ENCODE measurements at regions not wholly inside any gene's neighbourhood (a gene's known extent, or its start where the extent isn't known, plus 50 kb on each side); places are given as distances from the start of the nearest gene placed in this dataset.

DNA sequence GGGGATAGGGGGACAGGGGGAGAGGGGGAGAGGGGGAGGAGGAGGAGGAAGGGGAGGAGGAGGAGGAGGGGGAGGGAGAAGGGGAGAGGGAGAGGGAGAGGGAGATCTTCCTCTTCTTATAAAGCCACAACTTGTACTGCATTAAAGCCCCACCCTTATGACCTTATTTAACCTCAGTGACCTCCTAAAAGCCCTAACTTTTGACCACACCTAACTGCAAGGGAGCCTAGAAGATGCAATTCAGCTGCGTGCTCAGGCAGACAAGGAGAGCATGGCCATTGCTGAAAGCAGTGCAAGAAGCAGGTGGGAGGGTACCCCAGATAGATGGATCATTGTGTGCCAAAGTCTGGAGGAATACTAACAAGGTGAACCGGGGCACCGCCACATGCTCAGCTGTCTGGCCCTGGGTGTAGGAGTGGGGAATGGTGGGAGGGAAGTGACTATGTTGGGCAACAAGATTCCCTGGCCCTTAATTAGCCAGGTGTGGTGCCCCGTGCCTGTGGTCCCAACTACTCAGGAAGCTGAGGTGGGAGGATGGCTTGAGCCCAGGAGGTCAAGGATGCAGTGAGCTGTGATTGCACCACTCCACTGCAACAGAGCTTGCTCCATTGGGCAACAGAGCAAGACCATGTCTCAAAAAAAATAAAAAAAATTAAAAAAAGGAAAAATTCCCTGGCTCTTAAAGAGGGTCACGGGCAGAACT, 125.4 kb upstream of the BOD1 start:
- no peak for DNase-seq (ENCODE audit: low read depth, low spot score)

GRCh38 chr5:173742432-173742816, 126.0 kb upstream of the BOD1 start:
- DNase-seq (ENCODE audit: low read depth, low spot score): no peak

DNA sequence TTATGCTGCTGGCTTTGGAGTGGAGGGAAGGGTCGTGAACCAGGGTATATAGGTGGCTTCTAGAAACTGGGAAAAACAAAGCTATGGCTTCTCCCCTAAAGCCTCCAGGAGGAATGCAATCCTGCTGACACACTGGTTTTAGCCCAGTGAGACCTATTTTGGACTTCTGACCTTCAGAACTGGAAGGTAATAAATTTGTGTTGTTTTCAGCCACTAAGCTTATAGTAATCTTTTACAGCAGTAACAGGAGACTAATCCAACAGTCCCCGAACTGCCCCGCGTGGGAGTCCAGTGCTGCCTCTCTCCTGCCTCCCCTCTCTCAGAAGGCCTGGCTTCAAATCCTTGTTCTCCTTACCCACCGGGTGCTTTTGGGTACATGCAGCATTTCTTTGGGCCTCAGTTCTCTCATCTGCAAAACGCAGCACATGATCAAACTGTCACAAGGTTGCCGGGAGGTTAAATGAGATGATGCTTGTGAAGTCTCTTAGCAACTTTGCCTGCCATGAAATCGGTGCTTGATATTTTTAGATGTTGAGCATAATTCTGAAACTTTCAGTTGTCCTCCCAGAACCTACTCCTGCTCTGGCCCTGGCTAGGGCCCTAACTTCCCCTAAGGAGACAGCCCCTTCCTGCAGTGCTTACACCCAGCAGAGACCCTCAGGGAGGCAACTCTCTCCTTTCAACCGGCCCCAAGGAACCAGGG, 127.3 kb upstream of the BOD1 start:
- no peak for DNase-seq (ENCODE audit: low read depth, low spot score)

DNA sequence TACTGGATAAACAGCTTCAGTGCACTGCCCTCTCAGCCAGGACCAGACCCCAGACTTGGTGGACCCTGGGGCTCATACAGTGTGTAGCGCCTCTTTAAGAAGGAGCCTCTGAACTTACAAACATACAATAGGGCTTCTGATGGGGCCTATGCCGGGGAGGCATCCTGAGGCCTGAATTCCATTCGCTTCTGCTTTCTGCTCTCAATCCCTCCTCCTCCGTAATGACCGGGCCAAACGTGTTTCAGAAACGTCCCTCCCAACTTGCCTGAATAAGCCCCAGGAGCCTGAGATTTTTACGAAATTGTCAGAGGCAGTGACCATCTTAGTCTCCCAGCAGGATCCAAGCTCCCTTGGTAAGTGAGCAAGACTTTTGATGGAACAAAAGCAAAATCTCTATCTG, 128.1 kb upstream of the BOD1 start:
- no peak for DNase-seq (ENCODE audit: low read depth, low spot score)

GRCh38 chr5:173745123-173745522, 128.7 kb upstream of the BOD1 start:
- DNase-seq (ENCODE audit: low read depth, low spot score): no peak

DNA sequence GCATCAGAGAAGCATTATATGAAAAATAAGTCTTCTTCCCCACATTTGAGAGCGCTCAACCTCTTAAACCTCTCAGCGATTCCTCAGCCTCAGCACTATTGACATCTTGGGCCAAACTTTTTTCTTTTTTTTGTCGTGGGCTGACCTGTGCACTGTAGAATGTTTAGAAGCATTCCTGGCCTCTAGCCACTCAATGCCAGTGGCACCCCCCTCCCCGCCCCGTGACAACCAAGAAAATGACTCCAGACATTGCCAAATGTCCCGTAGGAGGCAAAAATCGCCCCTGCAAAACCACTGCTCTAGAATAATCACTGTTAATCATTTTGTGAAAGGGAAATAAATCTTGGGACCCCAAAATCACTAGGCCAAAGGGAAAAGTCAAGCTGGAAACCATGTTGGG, 129.1 kb upstream of the BOD1 start:
- no peak for DNase-seq (ENCODE audit: low read depth, low spot score)

- DNase-seq (ENCODE audit: low read depth, low spot score): no peak
These were observed 129.7 kb upstream of the BOD1 start for GRCh38 chr5:173746047-173746646.

DNA sequence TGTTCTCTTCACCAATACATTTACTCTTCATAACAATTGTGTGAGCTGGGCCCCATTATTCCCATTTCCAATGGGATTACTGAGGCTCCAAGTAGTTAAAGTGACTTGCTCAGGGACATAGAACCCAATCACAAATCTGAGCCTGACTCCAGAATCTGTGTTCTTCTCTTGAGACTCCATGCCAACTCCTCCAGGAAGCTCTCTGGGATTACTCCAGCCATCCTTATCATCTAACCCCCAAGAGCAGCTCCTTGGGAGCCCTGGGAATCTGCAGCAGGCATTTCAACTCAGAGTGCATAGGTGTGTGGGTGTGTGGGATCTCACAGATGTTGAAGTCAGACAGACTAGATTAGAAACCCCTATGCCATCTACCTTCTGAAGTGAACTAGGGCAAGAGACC, 131.4 kb upstream of the BOD1 start:
- no peak for DNase-seq (ENCODE audit: low read depth, low spot score)

GRCh38 chr5:173750538-173751265, 134.3 kb upstream of the BOD1 start:
- DNase-seq (ENCODE audit: low read depth, low spot score): no peak

DNA sequence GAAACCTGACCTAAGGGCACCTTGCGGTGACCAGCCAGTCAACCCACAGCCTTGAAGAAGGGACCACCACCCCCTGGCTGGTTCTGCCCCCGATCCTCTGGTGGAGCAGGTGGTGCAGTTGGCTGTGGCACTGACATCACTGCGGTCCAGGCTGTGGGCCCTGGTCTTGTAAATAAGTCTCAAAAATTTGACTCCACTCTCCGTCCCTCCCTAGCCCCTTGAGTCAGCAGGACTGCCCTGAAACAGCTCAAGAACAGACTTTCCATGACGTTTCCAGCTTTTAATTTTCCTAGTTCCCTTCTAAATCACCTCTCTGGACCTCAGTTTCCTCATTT, 134.8 kb upstream of the BOD1 start:
- DNase-seq (ENCODE audit: low read depth, low spot score): no peak

- DNase-seq (ENCODE audit: low read depth, low spot score): no peak
These were observed 135.5 kb upstream of the CPEB4 start for GRCh38 chr5:173752653-173753052.

- no peak for DNase-seq (ENCODE audit: low read depth, low spot score)
These were observed 134.6 kb upstream of the CPEB4 start for GRCh38 chr5:173753307-173754168.

GRCh38 chr5:173755319-173755718, 132.8 kb upstream of the CPEB4 start:
- DNase-seq (ENCODE audit: low read depth, low spot score): no peak

GRCh38 chr5:173757403-173758209, 130.5 kb upstream of the CPEB4 start:
- no peak for DNase-seq (ENCODE audit: low read depth, low spot score)

DNA sequence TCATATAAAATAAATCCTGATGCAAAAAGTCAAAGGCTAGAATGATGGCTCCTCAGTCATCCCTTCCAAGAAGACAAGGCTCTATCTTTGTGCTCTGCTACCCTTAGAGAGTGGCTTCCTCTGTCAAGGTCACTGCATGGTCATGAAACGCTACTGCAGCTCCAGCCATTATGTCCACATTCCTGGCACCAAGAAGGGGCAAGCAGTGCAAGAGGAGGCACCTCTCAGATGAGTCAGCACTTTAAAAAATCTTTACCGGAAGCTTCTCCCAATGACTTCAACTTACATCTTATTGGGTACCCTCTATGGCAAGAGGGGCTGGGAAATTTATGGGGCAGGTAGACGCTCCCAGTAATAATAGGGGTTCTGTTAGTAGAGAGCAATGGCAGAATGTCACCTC, 129.5 kb upstream of the CPEB4 start:
- DNase-seq (ENCODE audit: low read depth, low spot score): no peak

DNA sequence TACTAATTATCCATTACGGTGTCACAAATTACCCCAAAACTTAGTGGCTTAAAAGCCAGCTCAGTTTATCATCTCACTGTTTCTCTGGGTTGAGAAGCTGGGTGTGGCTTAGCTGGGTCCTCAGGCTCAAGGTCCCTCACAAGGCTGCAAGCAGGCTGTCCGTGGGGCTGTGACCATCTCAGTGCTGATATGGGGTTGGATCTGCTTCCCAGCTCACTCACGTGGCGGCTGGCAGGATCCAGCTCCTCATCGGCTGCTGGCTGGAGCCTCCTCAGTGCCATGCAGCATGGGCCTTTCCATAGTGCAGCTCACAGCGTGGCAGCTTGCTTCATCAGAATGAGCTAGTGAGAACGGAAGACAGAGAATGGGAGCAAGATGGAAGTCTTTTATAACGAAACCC, 128.5 kb upstream of the CPEB4 start:
- DNase-seq (ENCODE audit: low read depth, low spot score): no peak

DNA sequence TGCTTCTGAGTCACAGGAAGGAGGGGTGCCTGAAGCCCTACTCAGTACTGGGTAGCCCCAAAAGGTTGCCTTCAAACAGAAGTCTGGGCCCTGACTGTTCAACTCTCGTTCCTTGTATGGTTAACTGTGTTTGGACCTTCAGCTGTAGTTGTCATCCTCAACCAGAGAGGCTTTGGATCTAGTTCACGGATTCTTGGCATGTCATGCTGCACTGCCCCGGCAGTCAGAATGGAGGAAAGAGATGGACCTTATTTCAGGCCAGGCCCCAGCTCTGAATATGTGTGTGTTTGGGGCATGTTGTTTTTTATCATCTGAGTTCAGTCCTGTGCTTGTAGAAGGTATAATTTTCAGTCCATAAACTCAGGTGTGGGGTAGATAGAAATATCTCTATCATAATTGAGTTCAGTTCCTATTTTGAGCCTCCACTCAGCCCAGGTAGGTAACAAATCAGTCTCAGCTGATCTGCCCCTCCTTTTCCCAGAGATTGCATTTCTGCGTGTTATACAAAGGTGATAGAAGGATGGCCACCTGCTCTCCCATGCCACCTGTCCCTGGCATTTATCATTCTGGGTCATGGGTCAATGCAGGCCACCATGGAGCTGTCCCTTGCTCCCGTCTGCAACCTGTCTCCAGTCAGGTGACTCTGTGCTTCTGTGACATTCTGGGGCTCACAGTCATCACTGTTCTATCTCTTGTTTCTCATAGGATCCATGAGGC, 127.5 kb upstream of the CPEB4 start:
- no peak for DNase-seq (ENCODE audit: low read depth, low spot score)

DNA sequence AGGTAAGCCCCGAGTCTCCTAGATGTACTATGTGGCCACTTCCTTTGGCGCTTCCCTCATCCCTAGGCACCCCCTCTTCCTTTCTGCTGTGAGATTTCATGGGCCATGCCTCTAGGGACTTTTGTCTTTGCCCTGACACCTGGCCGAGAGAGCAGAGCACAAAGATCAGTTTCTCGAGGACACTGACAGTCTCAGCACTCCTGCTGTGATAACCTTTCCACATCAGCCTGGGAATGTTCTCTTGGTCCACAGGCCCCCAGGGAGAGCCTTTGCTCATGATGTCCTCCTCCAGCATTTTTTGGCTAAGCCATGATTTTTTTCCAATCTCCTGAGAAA, 127.0 kb upstream of the CPEB4 start:
- no peak for DNase-seq (ENCODE audit: low read depth, low spot score)

DNA sequence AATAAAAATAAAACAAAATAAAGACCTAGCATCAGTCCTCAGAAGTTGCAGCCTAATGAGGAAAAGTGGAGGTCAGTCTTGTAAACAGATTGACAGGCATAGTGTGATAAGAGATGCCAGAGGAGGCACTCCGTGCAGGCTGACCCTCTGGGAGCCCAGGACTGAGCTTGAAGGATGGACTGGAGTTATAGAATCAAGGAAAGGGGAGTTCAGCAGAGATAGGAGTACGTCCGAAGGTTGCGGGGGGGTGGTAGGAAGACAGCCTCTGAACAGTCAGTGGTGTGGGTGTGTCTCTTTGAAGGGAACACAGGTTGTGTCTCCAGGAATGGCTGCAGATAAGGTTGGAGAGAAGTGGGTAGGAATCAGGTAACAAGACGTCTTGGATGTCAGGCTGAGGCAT, 126.1 kb upstream of the CPEB4 start:
- no peak for DNase-seq (ENCODE audit: low read depth, low spot score)

DNA sequence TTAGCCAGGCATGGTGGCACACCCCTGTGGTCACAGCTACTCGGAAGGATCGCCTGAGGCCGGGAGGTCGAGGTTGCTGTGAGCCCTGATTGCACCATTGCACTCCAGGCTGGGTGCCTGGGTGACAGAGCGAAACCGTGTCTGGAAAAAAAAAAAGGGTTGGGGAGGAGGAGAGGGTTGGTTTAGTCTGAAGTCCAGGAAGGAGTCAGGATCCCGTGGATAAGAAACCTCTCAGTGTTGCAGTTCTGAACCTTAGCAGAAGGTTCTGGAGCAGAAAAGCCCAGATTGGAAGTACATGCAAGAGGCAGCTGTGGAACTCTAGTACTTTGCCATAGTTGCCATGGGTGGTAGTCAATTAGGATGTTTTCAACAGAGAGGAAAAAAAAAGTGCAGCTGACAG, 125.2 kb upstream of the CPEB4 start:
- no peak for DNase-seq (ENCODE audit: low read depth, low spot score)
